NAMALWA (cell line): ENCODE measurements at regions not wholly inside any gene's neighbourhood (a gene's known extent, or its start where the extent isn't known, plus 50 kb on each side); places are given as distances from the start of the nearest gene placed in this dataset.
"Not testable (repeated sequence)": the region's sequence is repeated elsewhere in the genome, so short reads cannot be mapped to it uniquely, and the experiment has no call there.

Experiments
- DNase-seq: peaks from one replicate; pipeline ENCODE4 v3.0.0-alpha.2; 2015; ENCODE audit warnings: low spot score

GRCh38 chr22:49659281-49659923, 168.3 kb downstream of the BRD1 start:
- DNase-seq = no peak

- no peak for DNase-seq
These were observed 168.8 kb downstream of the BRD1 start for GRCh38 chr22:49658902-49659280.

DNA sequence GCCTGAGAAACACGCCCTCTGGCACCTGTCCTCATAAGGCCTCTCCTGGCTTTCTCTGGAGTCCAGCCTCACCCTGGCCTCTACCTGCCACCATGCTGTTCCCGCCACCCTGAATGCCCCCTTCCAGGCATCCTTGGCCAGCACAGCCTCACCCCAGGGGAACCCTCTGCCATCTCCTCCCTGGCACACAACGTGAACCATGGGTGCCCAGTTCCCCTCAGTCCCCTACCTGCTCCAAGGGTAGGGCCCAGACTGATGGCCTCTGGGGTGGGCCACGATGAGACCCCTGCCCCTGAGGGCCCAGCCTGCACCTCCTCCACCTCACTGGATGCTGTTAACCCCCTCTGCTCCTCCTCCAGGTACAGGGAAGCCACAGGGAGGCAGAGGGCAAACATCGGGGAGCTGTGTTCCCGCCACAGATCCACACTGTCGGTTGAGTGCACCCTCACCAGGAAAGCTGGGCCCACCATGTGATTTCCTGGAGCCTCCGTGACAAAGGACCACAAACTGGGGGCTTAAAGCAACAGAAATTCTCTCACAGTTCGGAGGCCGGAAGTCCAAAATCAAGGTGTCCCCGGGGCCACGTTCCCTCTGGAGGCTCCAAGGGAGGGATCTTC, 169.6 kb downstream of the BRD1 start:
- no peak for DNase-seq

GRCh38 chr22:49657275-49657973, 170.2 kb downstream of the BRD1 start:
- peak; percentile 95 for DNase-seq

DNA sequence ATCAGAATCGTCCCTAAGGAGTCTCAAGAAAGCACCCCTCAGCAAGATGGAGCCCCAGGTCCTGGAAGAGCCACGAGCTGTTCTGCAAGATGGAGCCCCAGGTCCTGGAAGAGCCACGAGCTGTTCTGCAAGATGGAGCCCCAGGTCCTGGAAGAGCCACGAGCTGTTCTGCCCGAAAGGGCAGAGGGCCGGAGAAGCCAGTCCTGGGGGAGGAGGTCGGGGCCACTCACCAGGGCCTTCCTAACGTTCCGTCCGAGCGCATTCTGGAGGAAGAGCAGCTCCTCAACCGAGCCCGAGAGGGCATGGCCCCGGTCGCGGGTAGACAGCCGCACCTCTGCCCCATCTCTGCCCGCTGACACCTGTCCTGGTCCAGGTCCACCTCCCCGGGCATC, 170.8 kb downstream of the BRD1 start:
- not testable (repeated sequence) for DNase-seq

DNA sequence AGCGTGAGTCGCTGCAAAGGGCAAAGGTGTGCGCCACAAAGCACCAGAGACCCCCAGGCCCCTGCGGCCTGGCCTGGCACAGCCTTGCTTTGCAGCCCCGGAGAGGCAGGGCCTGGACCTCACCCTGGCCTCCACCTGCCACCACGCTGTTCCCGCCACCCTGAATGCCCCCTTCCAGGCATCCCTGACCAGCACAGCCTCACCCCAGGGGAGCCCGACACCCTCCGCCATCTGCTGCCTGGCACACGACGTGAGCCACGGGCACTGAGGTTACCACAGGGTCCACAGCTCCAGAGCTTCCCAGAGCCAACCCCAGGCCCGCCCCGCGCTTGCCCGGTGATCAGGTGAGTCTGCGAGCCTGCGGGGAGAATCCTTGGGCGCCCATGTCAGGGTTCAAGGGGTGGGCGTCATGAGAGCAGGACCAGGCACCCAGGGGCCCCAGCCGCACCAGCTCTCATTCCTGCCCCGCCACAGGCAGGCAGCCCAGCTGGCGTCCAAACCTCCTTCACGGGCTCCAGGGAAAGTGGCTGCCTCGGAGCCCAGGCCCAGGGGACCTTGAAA, 171.3 kb downstream of the BRD1 start:
- DNase-seq = no peak

- DNase-seq = no peak
These were observed 172.4 kb downstream of the BRD1 start for GRCh38 chr22:49655168-49655812.

DNA sequence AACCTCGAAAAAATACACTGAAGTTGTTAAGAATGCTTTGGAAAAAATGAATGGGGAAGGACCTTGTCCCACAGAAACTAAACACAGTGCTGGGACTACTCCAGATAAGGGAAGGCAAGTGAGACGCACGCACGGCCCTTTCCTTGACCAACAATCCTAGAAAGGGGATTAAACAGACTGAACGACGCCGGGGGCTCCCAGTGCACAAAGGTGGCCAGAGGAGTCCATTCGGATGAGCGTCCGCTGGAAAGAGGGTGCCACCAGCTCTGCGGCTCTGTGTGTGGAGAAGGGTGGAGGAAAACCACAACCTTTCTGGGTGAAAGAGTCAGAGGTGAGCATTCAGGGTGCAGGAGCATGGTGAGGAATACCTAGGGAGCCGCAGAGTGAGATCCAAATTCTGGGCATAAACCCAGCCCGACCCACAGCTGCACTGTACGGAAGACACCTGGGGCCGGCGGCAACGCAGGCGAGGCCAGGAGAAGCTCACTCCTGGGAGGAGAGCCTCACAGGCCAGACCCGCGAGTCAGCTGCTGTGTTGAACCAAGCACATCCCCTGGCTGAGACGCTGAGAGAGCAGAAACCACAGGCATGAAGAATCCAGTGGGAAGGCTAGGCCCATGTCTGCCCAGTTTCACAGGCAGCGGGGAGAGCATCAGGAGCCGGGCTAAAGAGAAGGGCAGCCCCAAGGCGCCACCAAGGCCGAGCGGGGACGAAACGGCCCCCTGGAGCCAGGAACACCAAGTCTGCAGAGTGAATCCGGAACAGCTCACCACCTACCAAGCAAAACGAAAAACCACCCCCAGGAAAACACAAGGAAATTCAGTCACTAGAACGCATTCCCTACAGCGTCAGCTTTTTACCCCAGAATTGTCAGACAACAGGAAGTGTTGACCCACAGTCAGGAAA, 177.1 kb downstream of the BRD1 start:
- no peak for DNase-seq

GRCh38 chr22:49649166-49650068, 178.3 kb downstream of the BRD1 start:
- no peak for DNase-seq

- no peak for DNase-seq
These were observed 179.6 kb downstream of the BRD1 start for GRCh38 chr22:49648053-49648452.

GRCh38 chr22:49647627-49648026, 180.0 kb downstream of the BRD1 start:
- DNase-seq = no peak

GRCh38 chr22:49646876-49647275, 180.8 kb downstream of the BRD1 start:
- no peak for DNase-seq

DNA sequence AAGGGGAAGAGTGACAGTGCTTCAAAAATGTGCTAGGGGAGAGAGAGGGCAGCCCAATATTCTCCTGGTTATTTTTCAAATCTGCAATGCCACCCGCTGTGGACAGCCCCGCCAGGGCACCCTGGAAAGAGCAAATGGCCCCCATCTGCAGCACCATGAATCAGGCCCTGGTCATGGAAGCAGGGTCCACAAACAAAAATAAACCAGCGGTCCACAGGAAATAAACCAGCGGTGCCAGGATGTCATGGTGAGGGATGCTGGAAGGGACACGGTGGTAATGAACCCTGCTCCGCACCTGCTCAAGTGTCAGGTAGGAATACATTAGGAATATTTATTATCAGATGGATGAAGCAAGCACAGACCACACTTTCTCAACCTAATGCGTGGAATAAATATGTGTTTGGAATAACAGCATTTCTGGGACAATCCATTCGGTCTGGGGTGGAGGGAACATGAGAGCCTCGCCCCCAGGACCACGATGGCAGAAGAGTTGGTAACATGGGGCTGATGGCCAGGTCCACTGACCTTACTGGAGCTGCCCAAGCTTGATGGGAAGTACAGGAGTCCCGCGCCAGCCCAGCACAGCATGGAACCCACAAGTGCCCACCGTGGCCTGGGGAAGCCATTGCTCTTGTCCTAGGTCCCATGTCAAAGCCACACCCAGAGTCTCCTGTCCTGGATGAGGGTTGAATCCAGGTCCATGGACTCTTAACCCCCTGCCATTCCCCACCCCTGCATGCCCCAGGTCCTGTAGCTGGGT, 181.7 kb downstream of the BRD1 start:
- DNase-seq = no peak

GRCh38 chr22:49645257-49645656, 182.4 kb downstream of the BRD1 start:
- no peak for DNase-seq

- DNase-seq = no peak
These were observed 183.7 kb downstream of the BRD1 start for GRCh38 chr22:49643998-49644397.

DNA sequence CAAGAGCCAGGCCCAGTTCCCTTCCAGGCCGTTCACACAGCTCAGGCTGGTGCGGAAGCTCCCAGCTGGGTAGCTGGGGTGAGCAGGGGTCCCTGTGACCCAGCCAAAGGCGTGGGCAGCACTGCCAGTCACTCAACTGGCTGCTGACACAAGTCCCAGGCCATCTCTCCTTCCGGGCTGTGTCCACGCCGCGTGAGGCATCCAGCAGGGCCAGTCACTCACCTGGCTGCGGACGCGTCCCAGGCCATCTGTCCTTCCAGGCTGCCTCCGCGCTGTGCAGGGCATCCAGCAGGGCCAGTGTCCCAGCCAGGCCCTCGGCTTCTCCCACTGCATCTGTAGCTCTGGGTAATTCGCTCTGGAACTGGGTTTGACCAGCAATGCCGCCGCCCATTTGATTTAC, 184.2 kb downstream of the BRD1 start:
- DNase-seq = no peak

DNA sequence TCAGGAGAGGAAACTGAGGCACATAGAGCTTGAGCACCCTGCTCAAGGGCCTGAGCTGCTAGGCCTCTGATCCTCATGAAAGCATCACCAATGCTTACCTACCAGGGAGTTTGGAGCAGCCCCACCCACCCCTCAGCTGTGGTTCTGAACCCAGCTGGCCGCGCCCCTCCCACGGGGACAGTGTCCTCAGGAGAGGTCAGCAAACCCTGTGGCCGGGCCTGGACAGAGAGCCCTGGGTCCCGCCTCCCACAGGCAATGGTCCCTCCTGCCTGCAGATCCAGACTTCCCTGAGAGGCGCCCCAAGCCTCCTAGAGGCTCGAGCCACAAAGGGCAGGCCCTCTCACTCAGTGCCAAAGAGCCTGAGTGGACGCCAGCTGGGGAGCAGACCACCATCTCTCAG, 184.9 kb downstream of the BRD1 start:
- DNase-seq = no peak

DNA sequence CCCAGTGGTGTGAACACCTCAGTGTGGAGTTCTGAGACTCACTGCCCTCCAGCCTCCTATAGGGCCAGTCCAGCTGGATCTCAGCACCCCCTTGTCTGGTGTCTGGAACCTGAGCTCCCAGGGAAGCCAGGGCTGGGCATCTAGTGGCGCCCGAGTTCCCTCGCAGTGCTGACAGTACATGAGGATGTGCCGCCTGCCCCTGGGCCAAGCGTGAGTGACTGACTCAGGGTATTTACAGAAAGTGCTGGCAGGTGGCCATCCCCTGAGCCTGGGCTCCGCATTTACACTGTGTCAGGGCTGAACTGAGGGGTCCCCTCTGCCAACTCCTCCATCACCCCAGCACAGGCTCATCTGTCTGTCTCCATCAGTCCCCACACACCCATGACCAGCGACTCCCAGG, 185.3 kb downstream of the BRD1 start:
- DNase-seq = no peak

DNA sequence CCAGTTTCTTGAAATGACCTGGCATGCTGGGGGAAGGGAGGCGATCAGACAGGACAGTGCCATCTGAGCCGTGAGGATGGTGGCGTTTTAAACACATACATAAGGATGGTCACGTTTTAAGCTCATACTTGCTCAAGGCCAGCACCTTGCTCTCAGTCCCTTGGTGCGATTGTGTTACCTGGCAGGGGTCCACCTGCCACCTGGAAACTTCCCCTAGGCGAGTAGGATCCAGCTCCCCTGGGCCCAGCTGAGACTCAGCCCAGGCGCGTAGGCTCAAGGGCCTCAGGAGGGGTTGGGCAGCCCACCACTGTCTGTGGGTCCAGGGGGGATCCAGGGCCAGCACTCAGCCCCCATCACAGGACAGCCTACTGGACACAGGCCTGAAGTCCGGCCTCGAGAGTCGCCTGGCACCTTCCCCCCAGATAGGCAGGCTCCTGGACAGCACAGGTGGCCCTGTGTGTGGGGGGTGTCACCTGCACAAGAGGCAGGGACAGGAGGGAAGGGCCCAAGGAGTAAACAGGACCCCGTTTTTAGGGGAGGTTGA, 185.8 kb downstream of the BRD1 start:
- DNase-seq = no peak
